ENCODE measurements at regions not wholly inside any gene's neighbourhood (a gene's known extent, or its start where the extent isn't known, plus 50 kb on each side); places are given as distances from the start of the nearest gene placed in this dataset.

DNA sequence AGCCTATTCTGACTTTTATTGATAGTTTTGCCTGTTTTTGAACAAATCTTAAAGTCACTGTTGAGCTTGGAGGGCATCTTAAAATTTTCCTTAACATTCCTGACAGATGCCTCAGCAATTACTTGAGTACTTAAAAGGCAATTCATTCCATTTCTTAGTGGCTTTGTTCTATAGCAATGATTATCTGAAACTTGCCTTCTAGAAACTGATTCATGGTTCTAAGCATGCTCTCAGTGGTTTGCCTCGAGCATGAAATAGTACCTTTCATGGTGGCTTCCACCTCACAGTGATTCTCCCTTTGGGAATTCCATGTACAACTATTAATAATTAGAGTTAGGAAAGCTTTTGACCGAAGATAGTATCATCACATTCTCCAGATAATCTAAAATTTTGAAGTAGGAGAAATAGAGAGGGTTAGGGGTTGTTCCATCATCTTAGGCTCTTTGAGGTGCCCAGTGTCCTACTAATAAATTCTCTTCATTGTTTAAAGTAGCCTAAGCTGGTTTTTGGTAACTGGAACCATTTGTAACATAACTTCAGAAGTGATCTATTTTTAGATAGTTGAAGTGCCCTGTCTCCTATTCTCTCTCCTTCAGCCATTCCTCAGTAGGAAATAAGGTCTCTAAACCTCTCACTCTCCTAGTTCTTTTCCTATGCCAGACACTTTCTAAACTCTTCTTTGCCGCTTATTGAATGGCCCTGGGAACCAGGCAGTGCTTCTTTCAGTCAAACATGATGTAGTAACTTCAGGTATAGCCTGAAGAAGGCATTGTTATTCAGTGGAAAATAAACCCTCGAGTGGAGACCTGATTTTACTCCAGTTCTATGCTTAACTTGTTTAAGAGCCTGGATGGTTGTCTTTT is 156.1 kb downstream of the HAUS1 start (continued):
- TF ChIP-seq ZNF224 (CRISPR knock-in tag; IDR thresholded peaks at IDR 0.05) (no peak), NFE2 (IDR thresholded peaks at IDR 0.05; ENCODE audit: low read depth) (no peak), BDP1 (IDR thresholded peaks at IDR 0.05; ENCODE audit: insufficient read depth, insufficient read length) (no peak), PTBP1 (IDR thresholded peaks at IDR 0.05; ENCODE audit: low read depth, low read length) (no peak)

GRCh38 chr18:46260879-46261143 is 156.6 kb downstream of the HAUS1 start:
- Histone ChIP-seq H3K9me1 (ENCODE audit: control insufficient read depth, insufficient read depth, low read length) (no peaks in the 10 kb centered on the region), H3K79me2 (ENCODE audit: control insufficient read depth, insufficient read depth, low read length) (peaks cover 12% of the 10 kb centered on the region), H3K4me2 (ENCODE audit: insufficient read depth, low read length) (no peak overlapping the region), H2AFZ (ENCODE audit: low read depth, low read length) (no peak overlapping the region), H3K9me3 (replicated peaks; ENCODE audit: control insufficient read depth, insufficient read depth, low read depth, low read length) (no peaks in the 10 kb centered on the region), H3K9ac (ENCODE audit: insufficient read depth in 1 of 2, low read depth in 2 of 2, low read length in 2 of 2) (no peak overlapping the region), H3K36me3 (ENCODE audit: control insufficient read depth, insufficient read depth, low read length) (peaks cover 32% of the 10 kb centered on the region), H4K20me1 (replicated peaks; ENCODE audit: control insufficient read depth, insufficient read depth, low read length) (no peaks in the 10 kb centered on the region), H3K27ac (ENCODE audit: extremely low read depth, low read depth, low read length) (no peak overlapping the region), H3K27me3 (ENCODE audit: control insufficient read depth in 2 of 2, insufficient read depth in 2 of 2, low read length in 2 of 2) (no peaks in the 10 kb centered on the region), H3K4me1 (replicated peaks in 1 of 2; ENCODE audit: control insufficient read depth in 2 of 2, insufficient read depth in 2 of 2, low read length in 2 of 2) (peaks cover 0 to 10% of the 10 kb centered on the region in 2 experiments; a peak in 2 of 5 replicates), H3K4me3 (no peak overlapping the region)
- no peak for DNase-seq (ENCODE audit: extremely low read depth in 1 of 4, low spot score in 3 of 4)
- 38% methylated on average over 3 of the region's 3 CpGs for WGBS (ENCODE audit: insufficient coverage, low coverage, missing lambda C conversion rate)
- intact Hi-C loops (cut with micrococcal nuclease) = no loop called here
- in situ Hi-C loops (cut with MboI) = no loop called here
- no TSS peak for BruUV-seq (replicated peaks)
- POLR2A ChIA-PET = no interaction called here
- no peak for ATAC-seq
- FAIRE-seq = no peak
- CTCF ChIA-PET (ENCODE audit: low intra/inter-chr PET ratio) = no interaction called here
- no peak for TF ChIP-seq NELFE (IDR thresholded peaks at IDR 0.05; ENCODE audit: insufficient read depth, insufficient read length)
- no peak for TF ChIP-seq BRD4 (IDR thresholded peaks at IDR 0.05)
- TF ChIP-seq NR2C1 (IDR thresholded peaks at IDR 0.05) = no peak
- TF ChIP-seq NR2C1 (tag; IDR thresholded peaks at IDR 0.05) = no peak
- TF ChIP-seq HDAC1 (IDR thresholded peaks at IDR 0.05) = no peak
- no peak for TF ChIP-seq ZNF740 (CRISPR knock-in tag; IDR thresholded peaks at IDR 0.05)
- TF ChIP-seq ZNF740 (tag; IDR thresholded peaks at IDR 0.05) = no peak
